ENCODE measurements at regions not wholly inside any gene's neighbourhood (a gene's known extent, or its start where the extent isn't known, plus 50 kb on each side); places are given as distances from the start of the nearest gene placed in this dataset.

GRCh38 chr1:58156124-58156468 is 390.4 kb downstream of the OMA1 start:
- TF ChIP-seq CTCF (IDR thresholded peaks at IDR 0.05), result no peak
- TF ChIP-seq EZH2 (IDR thresholded peaks at IDR 0.05; ENCODE audit: borderline replicate concordance, insufficient read depth, low read depth, low read length, poor library complexity, severe bottlenecking), result no peak
